ENCODE measurements at regions not wholly inside any gene's neighbourhood (a gene's known extent, or its start where the extent isn't known, plus 50 kb on each side); places are given as distances from the start of the nearest gene placed in this dataset.

DNA sequence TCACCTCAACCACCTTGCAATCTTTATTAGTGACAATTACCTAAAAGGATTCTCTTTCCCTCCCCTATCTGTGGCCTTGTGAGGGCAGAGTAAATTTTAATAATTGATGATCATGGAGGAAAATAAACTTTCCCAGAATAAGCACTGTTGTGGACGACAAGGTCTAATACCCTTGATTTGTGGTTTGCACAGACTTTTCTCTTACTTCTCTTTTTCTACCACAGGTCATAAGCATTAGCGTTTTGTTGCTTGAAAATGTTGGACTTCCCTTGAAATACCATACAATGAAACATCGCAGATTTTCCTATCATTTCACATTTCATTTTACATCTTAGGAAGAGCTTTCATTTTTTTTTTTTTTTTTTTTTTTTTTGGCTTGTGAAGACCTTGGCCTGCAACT is 188.1 kb upstream of the TMEM72 start:
- no peaks in the 10 kb centered on the region for H3K9me1 ChIP-seq (ENCODE audit: control insufficient read depth, insufficient read depth, low read length)
- ChIA-PET POLR2A (interaction anchor here (0.6 kb wide), 1 partner anchor 512 kb away, joined by 4 read pairs; no protein-coding TSS in a partner anchor), CTCF (ENCODE audit: low intra/inter-chr PET ratio) (no interaction called here)
- no peak overlapping the region for H3K4me3 ChIP-seq
- H3K9ac ChIP-seq (ENCODE audit: insufficient read depth in 1 of 2, low read depth in 2 of 2, low read length in 2 of 2), result no peak overlapping the region
- no peaks in the 10 kb centered on the region for H3K36me3 ChIP-seq (ENCODE audit: control insufficient read depth, insufficient read depth, low read length)
- FAIRE-seq (no peak), DNase-seq (ENCODE audit: extremely low read depth in 1 of 4, low spot score in 3 of 4) (no peak), ATAC-seq (no peak)
- H2AFZ ChIP-seq (ENCODE audit: low read depth, low read length), result no peak overlapping the region
- 0% methylated on average over 3 of the region's 3 CpGs for WGBS (ENCODE audit: insufficient coverage, low coverage, missing lambda C conversion rate)
- H3K27me3 ChIP-seq (ENCODE audit: control insufficient read depth in 2 of 2, insufficient read depth in 2 of 2, low read length in 2 of 2), result no peaks in the 10 kb centered on the region
- no peaks in the 10 kb centered on the region for H4K20me1 ChIP-seq (replicated peaks; ENCODE audit: control insufficient read depth, insufficient read depth, low read length)
- H3K4me1 ChIP-seq (replicated peaks in 1 of 2; ENCODE audit: control insufficient read depth in 2 of 2, insufficient read depth in 2 of 2, low read length in 2 of 2), result no peaks in the 10 kb centered on the region; a peak in 1 of 5 replicates
- no peaks in the 10 kb centered on the region for H3K9me3 ChIP-seq (replicated peaks; ENCODE audit: control insufficient read depth, insufficient read depth, low read depth, low read length)
- intact Hi-C loops (cut with micrococcal nuclease), result no loop called here
- BruUV-seq (replicated peaks), result no TSS peak
- no peaks in the 10 kb centered on the region for H3K79me2 ChIP-seq (ENCODE audit: control insufficient read depth, insufficient read depth, low read length)
- in situ Hi-C loops (cut with MboI), result no loop called here
- no peak overlapping the region for H3K27ac ChIP-seq (ENCODE audit: extremely low read depth, low read depth, low read length)
- no peak overlapping the region for H3K4me2 ChIP-seq (ENCODE audit: insufficient read depth, low read length)
- no peak for TF ChIP-seq NR4A1 (CRISPR knock-in tag; IDR thresholded peaks at IDR 0.05)
- no peak for TF ChIP-seq NR4A1 (tag; IDR thresholded peaks at IDR 0.05)
- TF ChIP-seq, protein P1, sequence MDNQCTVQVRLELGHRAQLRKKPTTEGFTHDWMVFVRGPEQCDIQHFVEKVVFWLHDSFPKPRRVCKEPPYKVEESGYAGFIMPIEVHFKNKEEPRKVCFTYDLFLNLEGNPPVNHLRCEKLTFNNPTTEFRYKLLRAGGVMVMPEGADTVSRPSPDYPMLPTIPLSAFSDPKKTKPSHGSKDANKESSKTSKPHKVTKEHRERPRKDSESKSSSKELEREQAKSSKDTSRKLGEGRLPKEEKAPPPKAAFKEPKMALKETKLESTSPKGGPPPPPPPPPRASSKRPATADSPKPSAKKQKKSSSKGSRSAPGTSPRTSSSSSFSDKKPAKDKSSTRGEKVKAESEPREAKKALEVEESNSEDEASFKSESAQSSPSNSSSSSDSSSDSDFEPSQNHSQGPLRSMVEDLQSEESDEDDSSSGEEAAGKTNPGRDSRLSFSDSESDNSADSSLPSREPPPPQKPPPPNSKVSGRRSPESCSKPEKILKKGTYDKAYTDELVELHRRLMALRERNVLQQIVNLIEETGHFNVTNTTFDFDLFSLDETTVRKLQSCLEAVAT (IDR thresholded peaks at IDR 0.05), result no peak
- no peak for TF ChIP-seq TEAD1 (CRISPR knock-in tag; IDR thresholded peaks at IDR 0.05)
- TF ChIP-seq FOXA3 (CRISPR knock-in tag; conservative IDR thresholded peaks at IDR 0.05 in 1 of 2, IDR thresholded peaks at IDR 0.05 in 1 of 2), result no peak
- TF ChIP-seq, protein P2, sequence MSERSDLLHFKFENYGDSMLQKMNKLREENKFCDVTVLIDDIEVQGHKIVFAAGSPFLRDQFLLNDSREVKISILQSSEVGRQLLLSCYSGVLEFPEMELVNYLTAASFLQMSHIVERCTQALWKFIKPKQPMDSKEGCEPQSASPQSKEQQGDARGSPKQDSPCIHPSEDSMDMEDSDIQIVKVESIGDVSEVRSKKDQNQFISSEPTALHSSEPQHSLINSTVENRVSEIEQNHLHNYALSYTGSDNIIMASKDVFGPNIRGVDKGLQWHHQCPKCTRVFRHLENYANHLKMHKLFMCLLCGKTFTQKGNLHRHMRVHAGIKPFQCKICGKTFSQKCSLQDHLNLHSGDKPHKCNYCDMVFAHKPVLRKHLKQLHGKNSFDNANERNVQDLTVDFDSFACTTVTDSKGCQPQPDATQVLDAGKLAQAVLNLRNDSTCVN (CRISPR knock-in tag; IDR thresholded peaks at IDR 0.05), result no peak
- TF ChIP-seq, protein P3, sequence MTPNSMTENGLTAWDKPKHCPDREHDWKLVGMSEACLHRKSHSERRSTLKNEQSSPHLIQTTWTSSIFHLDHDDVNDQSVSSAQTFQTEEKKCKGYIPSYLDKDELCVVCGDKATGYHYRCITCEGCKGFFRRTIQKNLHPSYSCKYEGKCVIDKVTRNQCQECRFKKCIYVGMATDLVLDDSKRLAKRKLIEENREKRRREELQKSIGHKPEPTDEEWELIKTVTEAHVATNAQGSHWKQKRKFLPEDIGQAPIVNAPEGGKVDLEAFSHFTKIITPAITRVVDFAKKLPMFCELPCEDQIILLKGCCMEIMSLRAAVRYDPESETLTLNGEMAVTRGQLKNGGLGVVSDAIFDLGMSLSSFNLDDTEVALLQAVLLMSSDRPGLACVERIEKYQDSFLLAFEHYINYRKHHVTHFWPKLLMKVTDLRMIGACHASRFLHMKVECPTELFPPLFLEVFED (CRISPR knock-in tag; conservative IDR thresholded peaks at IDR 0.05), result no peak
- TF ChIP-seq ZNF764 (CRISPR knock-in tag; IDR thresholded peaks at IDR 0.05; ENCODE audit: low read depth), result no peak
- no peak for TF ChIP-seq WHSC1 (IDR thresholded peaks at IDR 0.05; ENCODE audit: low read length)
- TF ChIP-seq, protein P4, sequence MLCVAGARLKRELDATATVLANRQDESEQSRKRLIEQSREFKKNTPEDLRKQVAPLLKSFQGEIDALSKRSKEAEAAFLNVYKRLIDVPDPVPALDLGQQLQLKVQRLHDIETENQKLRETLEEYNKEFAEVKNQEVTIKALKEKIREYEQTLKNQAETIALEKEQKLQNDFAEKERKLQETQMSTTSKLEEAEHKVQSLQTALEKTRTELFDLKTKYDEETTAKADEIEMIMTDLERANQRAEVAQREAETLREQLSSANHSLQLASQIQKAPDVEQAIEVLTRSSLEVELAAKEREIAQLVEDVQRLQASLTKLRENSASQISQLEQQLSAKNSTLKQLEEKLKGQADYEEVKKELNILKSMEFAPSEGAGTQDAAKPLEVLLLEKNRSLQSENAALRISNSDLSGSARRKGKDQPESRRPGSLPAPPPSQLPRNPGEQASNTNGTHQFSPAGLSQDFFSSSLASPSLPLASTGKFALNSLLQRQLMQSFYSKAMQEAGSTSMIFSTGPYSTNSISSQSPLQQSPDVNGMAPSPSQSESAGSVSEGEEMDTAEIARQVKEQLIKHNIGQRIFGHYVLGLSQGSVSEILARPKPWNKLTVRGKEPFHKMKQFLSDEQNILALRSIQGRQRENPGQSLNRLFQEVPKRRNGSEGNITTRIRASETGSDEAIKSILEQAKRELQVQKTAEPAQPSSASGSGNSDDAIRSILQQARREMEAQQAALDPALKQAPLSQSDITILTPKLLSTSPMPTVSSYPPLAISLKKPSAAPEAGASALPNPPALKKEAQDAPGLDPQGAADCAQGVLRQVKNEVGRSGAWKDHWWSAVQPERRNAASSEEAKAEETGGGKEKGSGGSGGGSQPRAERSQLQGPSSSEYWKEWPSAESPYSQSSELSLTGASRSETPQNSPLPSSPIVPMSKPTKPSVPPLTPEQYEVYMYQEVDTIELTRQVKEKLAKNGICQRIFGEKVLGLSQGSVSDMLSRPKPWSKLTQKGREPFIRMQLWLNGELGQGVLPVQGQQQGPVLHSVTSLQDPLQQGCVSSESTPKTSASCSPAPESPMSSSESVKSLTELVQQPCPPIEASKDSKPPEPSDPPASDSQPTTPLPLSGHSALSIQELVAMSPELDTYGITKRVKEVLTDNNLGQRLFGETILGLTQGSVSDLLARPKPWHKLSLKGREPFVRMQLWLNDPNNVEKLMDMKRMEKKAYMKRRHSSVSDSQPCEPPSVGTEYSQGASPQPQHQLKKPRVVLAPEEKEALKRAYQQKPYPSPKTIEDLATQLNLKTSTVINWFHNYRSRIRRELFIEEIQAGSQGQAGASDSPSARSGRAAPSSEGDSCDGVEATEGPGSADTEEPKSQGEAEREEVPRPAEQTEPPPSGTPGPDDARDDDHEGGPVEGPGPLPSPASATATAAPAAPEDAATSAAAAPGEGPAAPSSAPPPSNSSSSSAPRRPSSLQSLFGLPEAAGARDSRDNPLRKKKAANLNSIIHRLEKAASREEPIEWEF (CRISPR knock-in tag; IDR thresholded peaks at IDR 0.05), result no peak
- no peak for TF ChIP-seq ZNF197 (CRISPR knock-in tag; IDR thresholded peaks at IDR 0.05; ENCODE audit: low read depth)
- TF ChIP-seq ZC3H11A (IDR thresholded peaks at IDR 0.05; ENCODE audit: low read depth, low read length), result no peak
- no peak for TF ChIP-seq NCOA6 (IDR thresholded peaks at IDR 0.05)
- TF ChIP-seq SMARCA4 (IDR thresholded peaks at IDR 0.05), result no peak

Data from K562 (cell line).